Neuronal stem cell (in vitro differentiated cells): ENCODE measurements at regions not wholly inside any gene's neighbourhood (a gene's known extent, or its start where the extent isn't known, plus 50 kb on each side); places are given as distances from the start of the nearest gene placed in this dataset.

Experiments used
- DNase-seq: peaks from one replicate; pipeline ENCODE4 v3.0.0-alpha.2; 2013; ENCODE audit warnings: low spot score
- H2AFZ ChIP-seq: one replicate; pipeline ENCODE4 v1.6.1; 2013; ENCODE audit warnings: mild to moderate bottlenecking, low read length, inconsistent platforms
- H2AK5ac ChIP-seq: 2 replicates; pipeline ENCODE4 v1.6.1; 2013; ENCODE audit warnings: low read depth, mild to moderate bottlenecking, inconsistent platforms, low read length, moderate library complexity, mixed read lengths
- H2BK120ac ChIP-seq: 2 replicates; pipeline ENCODE4 v1.6.1; 2013; ENCODE audit warnings: low read depth, mild to moderate bottlenecking, inconsistent platforms, low read length, moderate library complexity, mixed read lengths
- H2BK12ac ChIP-seq: one replicate; pipeline ENCODE4 v1.6.1; 2013; ENCODE audit warnings: low read length, inconsistent platforms
- H2BK15ac ChIP-seq: 2 replicates; pipeline ENCODE4 v1.6.1; 2013; ENCODE audit warnings: mild to moderate bottlenecking, low read length, inconsistent platforms, mixed read lengths
- H2BK5ac ChIP-seq: one replicate; pipeline ENCODE4 v1.6.1; 2013; ENCODE audit warnings: inconsistent platforms, mild to moderate bottlenecking, low read length, moderate library complexity
- H3K14ac ChIP-seq: one replicate; pipeline ENCODE4 v1.6.1; 2013; ENCODE audit warnings: low read length, inconsistent platforms
- H3K18ac ChIP-seq: 2 replicates; pipeline ENCODE4 v1.6.1; 2013; ENCODE audit warnings: low read length, inconsistent platforms
- H3K23ac ChIP-seq: 2 replicates; pipeline ENCODE4 v1.6.1; 2013; ENCODE audit warnings: low read depth, mild to moderate bottlenecking, mixed read lengths, low read length, inconsistent platforms; ENCODE audit not compliant: poor library complexity
- H3K27ac ChIP-seq: replicated peaks from 3 replicates; pipeline ENCODE4 v1.5.1; 2013; ENCODE audit warnings: low read length, inconsistent platforms
- H3K27me3 ChIP-seq, 3 experiments: 2 replicates each; pipeline ENCODE4 v1.6.1; 2013; ENCODE audit warnings: low read length in 3 of 3, mild to moderate bottlenecking in 2 of 3, inconsistent platforms in 1 of 3, low read depth in 1 of 3, mixed read lengths in 1 of 3, moderate library complexity in 1 of 3; ENCODE audit not compliant: control insufficient read depth in 3 of 3, insufficient read depth in 3 of 3
- H3K36me3 ChIP-seq, 2 donors: replicated peaks in 1 of 2; 2 replicates each; pipeline ENCODE4 v1.6.1; 2013; ENCODE audit warnings: low read length in 2 of 2; ENCODE audit not compliant: control insufficient read depth in 2 of 2, insufficient read depth in 2 of 2
- H3K4ac ChIP-seq: 2 replicates; pipeline ENCODE4 v1.6.1; 2013; ENCODE audit warnings: inconsistent platforms, mild to moderate bottlenecking, low read length, moderate library complexity
- H3K4me1 ChIP-seq, 2 donors: 1 replicate in 1 of 2; 2 replicates in 1 of 2; pipeline ENCODE4 v1.6.1; 2013; ENCODE audit warnings: low read length in 2 of 2, low read depth in 1 of 2; ENCODE audit not compliant: control insufficient read depth in 2 of 2, insufficient read depth in 1 of 2
- H3K4me2 ChIP-seq: one replicate; pipeline ENCODE4 v1.6.1; 2013; ENCODE audit warnings: mild to moderate bottlenecking, low read length, inconsistent platforms; ENCODE audit not compliant: insufficient read depth, poor library complexity, severe bottlenecking
- H3K4me3 ChIP-seq, 2 donors: 2 replicates each; pipeline ENCODE4 v1.5.1; 2013; ENCODE audit warnings: low read length in 2 of 2, mild to moderate bottlenecking in 2 of 2, inconsistent platforms in 1 of 2, moderate library complexity in 1 of 2
- H3K79me1 ChIP-seq: one replicate; pipeline ENCODE4 v1.6.1; 2013; ENCODE audit warnings: low read depth, mild to moderate bottlenecking, inconsistent platforms, low read length, moderate library complexity
- H3K9ac ChIP-seq: one replicate; pipeline ENCODE4 v1.6.1; 2013; ENCODE audit warnings: mild to moderate bottlenecking, low read depth, low read length, inconsistent platforms; ENCODE audit not compliant: poor library complexity
- H3K9me3 ChIP-seq, 2 donors: replicated peaks in 1 of 2; 2 replicates each; pipeline versions ENCODE3 to v1.6.1; 2013; ENCODE audit warnings: low read length in 2 of 2, mild to moderate bottlenecking in 2 of 2, inconsistent platforms in 1 of 2, low read depth in 1 of 2, mixed read lengths in 1 of 2, moderate library complexity in 1 of 2; ENCODE audit not compliant: control insufficient read depth in 2 of 2, insufficient read depth in 1 of 2
- H4K8ac ChIP-seq: one replicate; pipeline ENCODE4 v1.6.1; 2013; ENCODE audit warnings: low read depth, mild to moderate bottlenecking, inconsistent platforms, low read length, moderate library complexity
- H4K91ac ChIP-seq: one replicate; pipeline ENCODE4 v1.6.1; 2013; ENCODE audit warnings: low read length, low read depth, mild to moderate bottlenecking, inconsistent platforms; ENCODE audit not compliant: poor library complexity
- WGBS, 2 donors: extraction: QIAGEN DNeasy Blood & Tissue Kit; methylation state at CpG; one replicate each; pipeline ENCODE4 v1.1.7; 2013; ENCODE audit warnings: missing lambda C conversion rate in 2 of 2, mixed read lengths in 1 of 2; ENCODE audit not compliant: insufficient read length in 2 of 2, insufficient replicate concordance in 1 of 2; ENCODE audit errors: extremely low coverage in 2 of 2; 5-methylcytosine and 5-hydroxymethylcytosine counted together

GRCh38 chr3:163582967-163583366, 1495.3 kb downstream of the SI start:
- no peak overlapping the region for H3K14ac ChIP-seq
- H3K4me2 ChIP-seq: no peak overlapping the region

DNA sequence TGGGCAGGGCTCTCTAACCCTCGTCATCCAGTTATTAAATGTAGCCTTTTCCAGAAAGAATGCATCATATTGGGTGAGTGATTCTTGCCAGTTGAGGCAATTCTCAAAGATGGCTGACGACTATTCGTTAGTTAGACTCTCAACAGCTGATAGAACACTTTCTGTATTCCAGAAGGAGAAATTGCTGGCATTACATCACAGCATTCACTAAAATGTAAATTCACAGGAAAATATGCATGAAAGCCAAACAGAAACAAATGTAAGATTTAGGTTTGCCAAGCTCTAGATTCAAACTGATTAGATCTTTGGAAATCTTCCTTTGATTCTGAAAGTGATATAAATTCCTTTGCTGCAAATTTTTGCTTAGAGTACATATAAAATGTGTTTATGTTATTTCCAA, 1501.0 kb downstream of the SI start:
- Histone ChIP-seq H3K14ac (no peak overlapping the region), H4K91ac (no peak overlapping the region), H3K4me1 (no peaks in the 10 kb centered on the region), H3K9ac (no peak overlapping the region), H3K23ac (no peak overlapping the region), H3K18ac (no peak overlapping the region), H3K4me3 (no peak overlapping the region), H3K36me3 (no peaks in the 10 kb centered on the region), H2BK12ac (no peak overlapping the region), H2BK120ac (no peak overlapping the region), H2BK5ac (no peak overlapping the region), H2AK5ac (no peak overlapping the region), H2BK15ac (no peak overlapping the region), H2AFZ (no peak overlapping the region), H3K4me2 (no peak overlapping the region), H3K9me3 (no peaks in the 10 kb centered on the region), H3K4ac (no peak overlapping the region), H3K79me1 (no peaks in the 10 kb centered on the region), H3K27me3 (no peaks in the 10 kb centered on the region), H3K27ac (no peak overlapping the region), H4K8ac (no peak overlapping the region)
- no CpG with 5 or more reads among the region's 3 CpGs for WGBS, 2 donors
- no peak for DNase-seq

More at GRCh38 chr3:163582967-163583366, 1495.3 kb downstream of the SI start:
- Histone ChIP-seq H3K27me3 (no peaks in the 10 kb centered on the region), H3K9me3 (no peaks in the 10 kb centered on the region), H2BK15ac (no peak overlapping the region), H2BK12ac (no peak overlapping the region), H3K79me1 (no peaks in the 10 kb centered on the region), H4K91ac (no peak overlapping the region), H2AFZ (no peak overlapping the region), H3K36me3 (no peaks in the 10 kb centered on the region), H2BK5ac (no peak overlapping the region), H4K8ac (no peak overlapping the region), H3K4ac (no peak overlapping the region), H3K18ac (no peak overlapping the region), H3K4me1 (no peaks in the 10 kb centered on the region), H3K23ac (no peak overlapping the region), H3K4me3 (no peak overlapping the region), H2BK120ac (no peak overlapping the region), H3K9ac (no peak overlapping the region), H3K27ac (no peak overlapping the region), H2AK5ac (no peak overlapping the region)
- WGBS, 2 donors: no CpG with 5 or more reads among the region's 1 CpG
- DNase-seq: no peak

DNA sequence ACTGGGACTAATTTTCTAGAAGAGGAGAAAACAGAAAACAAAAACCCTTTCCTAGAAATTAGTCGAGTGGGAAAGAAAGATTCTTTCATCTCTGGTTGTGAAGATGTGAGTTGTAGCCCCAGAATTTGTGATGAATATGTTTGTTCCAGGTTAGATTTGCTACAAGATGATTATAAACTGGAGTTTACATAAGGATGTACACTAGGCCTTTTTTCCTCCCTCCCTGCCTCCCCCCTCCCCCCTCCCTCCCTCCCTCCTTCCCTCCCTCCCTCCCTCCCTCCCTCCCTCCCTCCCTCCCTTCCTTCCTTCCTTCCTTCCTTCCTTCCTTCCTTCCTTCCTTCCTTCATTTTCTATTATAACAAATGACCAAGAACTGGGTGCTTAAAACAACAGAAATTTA, 1502.0 kb downstream of the SI start:
- Histone ChIP-seq H3K14ac (no peak overlapping the region), H3K9ac (no peak overlapping the region), H2BK12ac (no peak overlapping the region), H4K91ac (no peak overlapping the region), H2BK5ac (no peak overlapping the region), H3K4ac (no peak overlapping the region), H3K4me2 (no peak overlapping the region), H2AK5ac (no peak overlapping the region), H2AFZ (no peak overlapping the region), H3K27me3 (no peaks in the 10 kb centered on the region), H3K4me1 (no peaks in the 10 kb centered on the region), H3K79me1 (no peaks in the 10 kb centered on the region), H3K9me3 (no peaks in the 10 kb centered on the region), H4K8ac (no peak overlapping the region), H2BK120ac (no peak overlapping the region), H3K4me3 (no peak overlapping the region), H3K18ac (no peak overlapping the region), H2BK15ac (no peak overlapping the region), H3K23ac (no peak overlapping the region), H3K36me3 (no peaks in the 10 kb centered on the region), H3K27ac (no peak overlapping the region)
- no peak for DNase-seq
- no CpG with 5 or more reads among the region's 1 CpG for WGBS, 2 donors

- no peak for DNase-seq
- H3K4ac ChIP-seq: no peak overlapping the region
- no peaks in the 10 kb centered on the region for H3K9me3 ChIP-seq
- no peak overlapping the region for H3K9ac ChIP-seq
- H2BK15ac ChIP-seq: no peak overlapping the region
- H3K4me1 ChIP-seq: no peaks in the 10 kb centered on the region
- H3K36me3 ChIP-seq: no peaks in the 10 kb centered on the region
- no peaks in the 10 kb centered on the region for H3K27me3 ChIP-seq
- no peak overlapping the region for H2BK5ac ChIP-seq
- H4K91ac ChIP-seq: no peak overlapping the region
- no peak overlapping the region for H3K18ac ChIP-seq
- H3K27ac ChIP-seq: no peak overlapping the region
- H3K4me2 ChIP-seq: no peak overlapping the region
- H2AFZ ChIP-seq: no peak overlapping the region
- H3K4me3 ChIP-seq: no peak overlapping the region
- H2BK12ac ChIP-seq: no peak overlapping the region
- no peak overlapping the region for H3K23ac ChIP-seq
- no CpG with 5 or more reads among the region's 3 CpGs for WGBS, 2 donors
- H2AK5ac ChIP-seq: no peak overlapping the region
- H3K79me1 ChIP-seq: no peaks in the 10 kb centered on the region
- no peak overlapping the region for H3K14ac ChIP-seq
- no peak overlapping the region for H2BK120ac ChIP-seq
- H4K8ac ChIP-seq: no peak overlapping the region
Observed at GRCh38 chr3:163573324-163573723, 1505.0 kb downstream of the SI start.
